HCT116 (cell line): ENCODE measurements at regions not wholly inside any gene's neighbourhood (a gene's known extent, or its start where the extent isn't known, plus 50 kb on each side); places are given as distances from the start of the nearest gene placed in this dataset.

ENCODE experiments used
- ATAC-seq: fragments of 200-7000 bp; cut with Tn5 transposase; 2 replicates; pipeline ENCODE4 v1.9.1; 2020; ENCODE audit warnings: mild to moderate bottlenecking, moderate library complexity
- BruUV-seq: library from RNA; stranded (reverse); fragments of 400-500 nt; replicated peaks from 2 replicates; lab custom pipeline; 2021; lab: Mats Ljungman, UMichigan
- CTCF ChIA-PET: fragments of 300-600 bp; sonication (Branson Sonifier 250); formaldehyde crosslinking; loops from one replicate; lab custom pipeline; 2021; ENCODE audit warnings: antibody characterized with exemption; lab: Charles Lee
- POLR2A ChIA-PET: fragments of 300-600, 350-600 bp; sonication (Branson Sonifier 250); formaldehyde crosslinking; loops from one replicate; lab custom pipeline; 2021; ENCODE audit warnings: antibody characterized with exemption; lab: Charles Lee
- RAD21 ChIA-PET, 2 experiments: fragments of 300-600 bp; sonication (Branson Sonifier 250); formaldehyde crosslinking; loops; one replicate each; lab custom pipeline; 2023; ENCODE audit warnings: low total read pairs in 2 of 2; ENCODE audit not compliant: uncharacterized antibody in 2 of 2, unreplicated experiment in 2 of 2, low non-redundant PET in 1 of 2; lab: Charles Lee
- DNase-seq: peaks from one replicate; pipeline ENCODE4 v3.0.0-alpha.2; 2010; ENCODE audit warnings: low read depth, low spot score
- H2AFZ ChIP-seq: fragments of 200-600 bp; shearing (Covaris generic), sonication (generic); 2 replicates; pipeline ENCODE4 v1.6.1; 2017; ENCODE audit warnings: low read depth, mixed run types, mixed read lengths, antibody characterized with exemption, low read length; ENCODE audit not compliant: poor library complexity, severe bottlenecking
- H3K27ac ChIP-seq: 2 replicates; pipeline ENCODE4 v1.5.1; 2012; ENCODE audit warnings: low read depth, low read length
- H3K27me3 ChIP-seq: fragments of 200-600 bp; sonication (generic); 2 replicates; pipeline ENCODE4 v1.6.1; 2016; ENCODE audit warnings: mixed run types, low read length, mixed read lengths; ENCODE audit not compliant: insufficient read depth
- H3K36me3 ChIP-seq, 2 experiments: fragments of 200-500 bp in 1 of 2; fragments of 200-600 bp in 1 of 2; sonication (Bioruptor generic) in 1 of 2; sonication (generic) in 1 of 2; 2 replicates each; pipeline versions ENCODE4 v1.5.1 to v1.6.1; 2014 to 2016; ENCODE audit warnings: low read length in 2 of 2, inconsistent platforms in 1 of 2, mixed read lengths in 1 of 2, mixed run types in 1 of 2; ENCODE audit not compliant: insufficient read depth in 2 of 2, control insufficient read depth in 1 of 2
- H3K4me1 ChIP-seq, 2 experiments: fragments of 200-600 bp in 1 of 2; sonication (generic) in 1 of 2; 2 replicates each; pipeline versions ENCODE4 v1.5.1 to v1.6.1; 2012 to 2017; ENCODE audit warnings: low read length in 2 of 2, inconsistent platforms in 1 of 2, mild to moderate bottlenecking in 1 of 2, mixed read lengths in 1 of 2, mixed run types in 1 of 2, moderate library complexity in 1 of 2; ENCODE audit not compliant: insufficient read depth in 2 of 2, control insufficient read depth in 1 of 2
- H3K4me2 ChIP-seq: fragments of 200-600 bp; sonication (generic); 2 replicates; pipeline ENCODE4 v1.6.1; 2017; ENCODE audit warnings: mixed run types, low read length, mixed read lengths
- H3K4me3 ChIP-seq, 2 experiments: fragments of 200-600 bp in 1 of 2; sonication (generic) in 1 of 2; replicated peaks in 1 of 2; 2 replicates each; pipeline ENCODE4 v1.5.1; 2011 to 2016; ENCODE audit warnings: low read length in 2 of 2, control low read depth in 1 of 2, low read depth in 1 of 2, mild to moderate bottlenecking in 1 of 2, mixed read lengths in 1 of 2, mixed run types in 1 of 2
- H3K79me2 ChIP-seq: fragments of 200-600 bp; sonication (generic); 2 replicates; pipeline ENCODE4 v1.6.1; 2017; ENCODE audit warnings: mild to moderate bottlenecking, mixed run types, low read length, moderate library complexity, mixed read lengths; ENCODE audit not compliant: insufficient read depth
- H3K9ac ChIP-seq: fragments of 200-600 bp; sonication (generic); 2 replicates; pipeline ENCODE4 v1.6.1; 2016; ENCODE audit warnings: low read length, mixed read lengths
- H3K9me2 ChIP-seq: fragments of 200-600 bp; sonication (generic), shearing (Covaris generic); 2 replicates; pipeline ENCODE4 v1.6.1; 2017; ENCODE audit warnings: mixed run types, mild to moderate bottlenecking, moderate library complexity; ENCODE audit not compliant: insufficient read depth
- H3K9me3 ChIP-seq, 2 experiments: fragments of 200-500 bp in 1 of 2; fragments of 200-600 bp in 1 of 2; sonication (Bioruptor generic) in 1 of 2; sonication (generic) in 1 of 2; 2 replicates each; pipeline ENCODE4 v1.6.1; 2014 to 2017; ENCODE audit warnings: low read length in 2 of 2, mixed read lengths in 2 of 2, inconsistent platforms in 1 of 2, low read depth in 1 of 2, mild to moderate bottlenecking in 1 of 2, mixed run types in 1 of 2, moderate library complexity in 1 of 2; ENCODE audit not compliant: control insufficient read depth in 1 of 2, insufficient read depth in 1 of 2
- H4K20me1 ChIP-seq: fragments of 200-600 bp; sonication (generic), shearing (Covaris generic); 2 replicates; pipeline ENCODE4 v1.6.1; 2017; ENCODE audit warnings: mixed run types, mild to moderate bottlenecking, moderate library complexity; ENCODE audit not compliant: insufficient read depth
- CBX3 ChIP-seq: IDR thresholded peaks from 2 replicates; pipeline ENCODE4 v1.6.1; 2012; ENCODE audit warnings: low read depth
- EGR1 ChIP-seq: IDR thresholded peaks from 2 replicates; pipeline ENCODE4 v1.6.1; 2012; ENCODE audit warnings: low read depth
- ELF1 ChIP-seq: IDR thresholded peaks from 2 replicates; pipeline ENCODE4 v1.6.1; 2012; ENCODE audit warnings: low read depth, borderline replicate concordance
- EZH2 ChIP-seq: fragments of 200-600 bp; sonication (generic); IDR thresholded peaks from 2 replicates; pipeline ENCODE4 v1.6.1; 2017; ENCODE audit warnings: antibody characterized with exemption, mixed run types
- EZH2phosphoT487 ChIP-seq: fragments of 200-600 bp; IDR thresholded peaks from 2 replicates; pipeline ENCODE4 v1.6.1; 2018; ENCODE audit warnings: antibody characterized with exemption, borderline replicate concordance
- FOSL1 ChIP-seq: IDR thresholded peaks from 2 replicates; pipeline ENCODE4 v1.6.1; 2012; ENCODE audit warnings: low read depth
- POLR2A ChIP-seq: IDR thresholded peaks from 2 replicates; pipeline ENCODE4 v1.7.0; 2011; ENCODE audit warnings: borderline replicate concordance; ENCODE audit not compliant: insufficient read depth, insufficient read length; ENCODE audit errors: extremely low read depth
- POLR2AphosphoS5 ChIP-seq: IDR thresholded peaks from 2 replicates; pipeline ENCODE4 v1.6.1; 2011; ENCODE audit warnings: mild to moderate bottlenecking, low read depth, low read length, moderate library complexity
- RAD21 ChIP-seq: IDR thresholded peaks from 2 replicates; pipeline ENCODE4 v1.6.1; 2012; ENCODE audit warnings: low read depth, mild to moderate bottlenecking
- SIN3A ChIP-seq: IDR thresholded peaks from 2 replicates; pipeline ENCODE4 v1.6.1; 2012; ENCODE audit warnings: low read depth
- SP1 ChIP-seq: IDR thresholded peaks from 2 replicates; pipeline ENCODE4 v1.6.1; 2012; ENCODE audit warnings: low read depth
- YY1 ChIP-seq: IDR thresholded peaks from 2 replicates; pipeline ENCODE4 v1.6.1; 2011; ENCODE audit warnings: low read length, low read depth, moderate library complexity, mild to moderate bottlenecking; ENCODE audit not compliant: insufficient replicate concordance; ENCODE audit errors: extremely low read depth
- ZFX ChIP-seq: fragments of 450-650 bp; IDR thresholded peaks from 2 replicates; pipeline ENCODE4 v1.6.1; 2017
- ZNF274 ChIP-seq: fragments of 200-500 bp; sonication (Bioruptor generic); IDR thresholded peaks from 2 replicates; pipeline ENCODE4 v1.6.1; 2014; ENCODE audit warnings: mild to moderate bottlenecking, low read depth, low read length, inconsistent platforms
- intact Hi-C: fragments of 100-400 bp; cut with micrococcal nuclease; formaldehyde crosslinking; loops from 2 replicates; pipeline ENCODE4 v1.10.0; 2022
- TF ChIP-seq, protein P1 (sequence below): IDR thresholded peaks from 2 replicates; pipeline ENCODE4 v1.6.1; 2012
- TF ChIP-seq, protein P2 (sequence below), 3 experiments: fragments of 200-600 bp in 1 of 3; sonication (generic) in 1 of 3; IDR thresholded peaks in 2 of 3; conservative IDR thresholded peaks in 1 of 3; 2 replicates each; pipeline ENCODE4 v1.5.1; 2012 to 2017; ENCODE audit warnings: low read depth in 2 of 3, low read length in 2 of 3, antibody characterized with exemption in 1 of 3, borderline replicate concordance in 1 of 3, control low read depth in 1 of 3, mild to moderate bottlenecking in 1 of 3, mixed read lengths in 1 of 3, mixed run types in 1 of 3, moderate library complexity in 1 of 3; ENCODE audit not compliant: insufficient read depth in 1 of 3
- TF ChIP-seq, protein P3 (sequence below): IDR thresholded peaks from 2 replicates; pipeline ENCODE4 v1.6.1; 2012; ENCODE audit warnings: low read depth

DNA sequence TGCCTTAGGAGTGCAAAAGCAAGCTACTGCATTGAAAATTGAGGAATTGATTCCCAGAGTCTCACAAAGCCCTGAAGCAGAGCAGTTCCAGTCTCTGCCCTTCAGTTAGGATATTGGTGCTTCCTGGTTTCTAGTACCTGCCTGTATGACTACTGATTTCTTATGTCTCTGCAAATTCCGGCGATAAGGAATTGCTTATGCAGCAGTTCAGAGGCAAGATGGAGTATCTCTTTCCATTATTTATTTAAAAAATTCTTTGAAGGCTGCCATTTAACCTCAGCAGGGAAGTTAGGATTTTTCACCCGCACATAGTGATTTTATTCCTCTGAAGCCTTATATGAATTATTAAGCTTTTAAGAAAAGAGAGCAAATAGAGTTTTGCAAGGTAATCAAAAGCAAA is 184.9 kb upstream of the SSTR1 start (continued):
- TF ChIP-seq, protein P1, sequence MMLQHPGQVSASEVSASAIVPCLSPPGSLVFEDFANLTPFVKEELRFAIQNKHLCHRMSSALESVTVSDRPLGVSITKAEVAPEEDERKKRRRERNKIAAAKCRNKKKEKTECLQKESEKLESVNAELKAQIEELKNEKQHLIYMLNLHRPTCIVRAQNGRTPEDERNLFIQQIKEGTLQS, result no peak
- TF ChIP-seq EGR1, result no peak

DNA sequence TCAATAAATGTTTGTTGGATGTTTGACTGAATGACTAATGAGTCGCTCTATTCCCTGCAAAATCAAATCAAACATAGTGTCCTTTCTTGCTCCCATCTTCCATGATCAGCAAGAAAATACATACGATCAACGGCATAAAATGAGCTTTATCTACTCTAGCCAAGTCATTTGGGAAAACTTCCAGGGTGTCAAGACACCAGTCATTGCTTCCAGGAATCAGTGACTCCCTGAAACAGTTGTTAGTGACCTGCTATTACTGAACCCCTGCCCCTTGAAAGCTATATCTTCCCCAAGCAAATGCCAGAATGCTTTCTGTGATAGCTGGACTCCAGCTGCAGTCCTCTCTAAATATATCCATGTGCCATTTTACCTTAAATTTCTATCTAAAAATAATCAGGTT is 169.5 kb upstream of the SSTR1 start:
- Histone ChIP-seq H2AFZ (no peak overlapping the region), H3K27ac (no peak overlapping the region), H3K9me3 (no peaks in the 10 kb centered on the region)
- no TSS peak for BruUV-seq
- no peak for ATAC-seq
- POLR2A ChIA-PET, result no interaction called here
- CTCF ChIA-PET, result no interaction called here
- intact Hi-C loops, result no loop called here
- TF ChIP-seq, protein P2, sequence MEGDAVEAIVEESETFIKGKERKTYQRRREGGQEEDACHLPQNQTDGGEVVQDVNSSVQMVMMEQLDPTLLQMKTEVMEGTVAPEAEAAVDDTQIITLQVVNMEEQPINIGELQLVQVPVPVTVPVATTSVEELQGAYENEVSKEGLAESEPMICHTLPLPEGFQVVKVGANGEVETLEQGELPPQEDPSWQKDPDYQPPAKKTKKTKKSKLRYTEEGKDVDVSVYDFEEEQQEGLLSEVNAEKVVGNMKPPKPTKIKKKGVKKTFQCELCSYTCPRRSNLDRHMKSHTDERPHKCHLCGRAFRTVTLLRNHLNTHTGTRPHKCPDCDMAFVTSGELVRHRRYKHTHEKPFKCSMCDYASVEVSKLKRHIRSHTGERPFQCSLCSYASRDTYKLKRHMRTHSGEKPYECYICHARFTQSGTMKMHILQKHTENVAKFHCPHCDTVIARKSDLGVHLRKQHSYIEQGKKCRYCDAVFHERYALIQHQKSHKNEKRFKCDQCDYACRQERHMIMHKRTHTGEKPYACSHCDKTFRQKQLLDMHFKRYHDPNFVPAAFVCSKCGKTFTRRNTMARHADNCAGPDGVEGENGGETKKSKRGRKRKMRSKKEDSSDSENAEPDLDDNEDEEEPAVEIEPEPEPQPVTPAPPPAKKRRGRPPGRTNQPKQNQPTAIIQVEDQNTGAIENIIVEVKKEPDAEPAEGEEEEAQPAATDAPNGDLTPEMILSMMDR (IDR thresholded peaks at IDR 0.05 in 2 of 3, conservative IDR thresholded peaks at IDR 0.05 in 1 of 3; ENCODE audit: borderline replicate concordance in 1 of 3, insufficient read depth in 1 of 3, low read depth in 2 of 3, low read length in 2 of 3), result no peak
- TF ChIP-seq ZFX, result no peak
- TF ChIP-seq FOSL1, result no peak
- TF ChIP-seq SIN3A, result no peak
- TF ChIP-seq ELF1, result no peak
- no peak for TF ChIP-seq YY1
- TF ChIP-seq POLR2AphosphoS5, result no peak
- no peak for TF ChIP-seq EZH2
- no peak for TF ChIP-seq EZH2phosphoT487
- no peak for TF ChIP-seq SP1
- no peak for TF ChIP-seq CBX3
- TF ChIP-seq, protein P1, result no peak
- TF ChIP-seq RAD21, result no peak
- no peak for TF ChIP-seq ZNF274
- TF ChIP-seq, protein P3, sequence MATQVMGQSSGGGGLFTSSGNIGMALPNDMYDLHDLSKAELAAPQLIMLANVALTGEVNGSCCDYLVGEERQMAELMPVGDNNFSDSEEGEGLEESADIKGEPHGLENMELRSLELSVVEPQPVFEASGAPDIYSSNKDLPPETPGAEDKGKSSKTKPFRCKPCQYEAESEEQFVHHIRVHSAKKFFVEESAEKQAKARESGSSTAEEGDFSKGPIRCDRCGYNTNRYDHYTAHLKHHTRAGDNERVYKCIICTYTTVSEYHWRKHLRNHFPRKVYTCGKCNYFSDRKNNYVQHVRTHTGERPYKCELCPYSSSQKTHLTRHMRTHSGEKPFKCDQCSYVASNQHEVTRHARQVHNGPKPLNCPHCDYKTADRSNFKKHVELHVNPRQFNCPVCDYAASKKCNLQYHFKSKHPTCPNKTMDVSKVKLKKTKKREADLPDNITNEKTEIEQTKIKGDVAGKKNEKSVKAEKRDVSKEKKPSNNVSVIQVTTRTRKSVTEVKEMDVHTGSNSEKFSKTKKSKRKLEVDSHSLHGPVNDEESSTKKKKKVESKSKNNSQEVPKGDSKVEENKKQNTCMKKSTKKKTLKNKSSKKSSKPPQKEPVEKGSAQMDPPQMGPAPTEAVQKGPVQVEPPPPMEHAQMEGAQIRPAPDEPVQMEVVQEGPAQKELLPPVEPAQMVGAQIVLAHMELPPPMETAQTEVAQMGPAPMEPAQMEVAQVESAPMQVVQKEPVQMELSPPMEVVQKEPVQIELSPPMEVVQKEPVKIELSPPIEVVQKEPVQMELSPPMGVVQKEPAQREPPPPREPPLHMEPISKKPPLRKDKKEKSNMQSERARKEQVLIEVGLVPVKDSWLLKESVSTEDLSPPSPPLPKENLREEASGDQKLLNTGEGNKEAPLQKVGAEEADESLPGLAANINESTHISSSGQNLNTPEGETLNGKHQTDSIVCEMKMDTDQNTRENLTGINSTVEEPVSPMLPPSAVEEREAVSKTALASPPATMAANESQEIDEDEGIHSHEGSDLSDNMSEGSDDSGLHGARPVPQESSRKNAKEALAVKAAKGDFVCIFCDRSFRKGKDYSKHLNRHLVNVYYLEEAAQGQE, result no peak
- no peak for TF ChIP-seq POLR2A
- TF ChIP-seq EGR1, result no peak
- TF ChIP-seq, all 23 proteins: peak for 0
- Histone ChIP-seq H3K4me2 (no peak overlapping the region), H3K27me3 (no peaks in the 10 kb centered on the region), H3K36me3 (no peaks in the 10 kb centered on the region), H3K4me3 (no peak overlapping the region), H3K79me2 (no peaks in the 10 kb centered on the region), H3K9me2 (no peaks in the 10 kb centered on the region), H4K20me1 (no peaks in the 10 kb centered on the region), H3K4me1 (peaks cover 6 to 8% of the 10 kb centered on the region in 2 experiments), H3K9ac (no peak overlapping the region)
- RAD21 ChIA-PET, result no interaction called here
- DNase-seq, result no peak
